NCI-H2029 (cell line): ENCODE measurements at regions not wholly inside any gene's neighbourhood (a gene's known extent, or its start where the extent isn't known, plus 50 kb on each side); places are given as distances from the start of the nearest gene placed in this dataset.

Experiments used
- DNase-seq: peaks from one replicate; lab custom pipeline; 2025; lab: John Stamatoyannopoulos, UW

DNA sequence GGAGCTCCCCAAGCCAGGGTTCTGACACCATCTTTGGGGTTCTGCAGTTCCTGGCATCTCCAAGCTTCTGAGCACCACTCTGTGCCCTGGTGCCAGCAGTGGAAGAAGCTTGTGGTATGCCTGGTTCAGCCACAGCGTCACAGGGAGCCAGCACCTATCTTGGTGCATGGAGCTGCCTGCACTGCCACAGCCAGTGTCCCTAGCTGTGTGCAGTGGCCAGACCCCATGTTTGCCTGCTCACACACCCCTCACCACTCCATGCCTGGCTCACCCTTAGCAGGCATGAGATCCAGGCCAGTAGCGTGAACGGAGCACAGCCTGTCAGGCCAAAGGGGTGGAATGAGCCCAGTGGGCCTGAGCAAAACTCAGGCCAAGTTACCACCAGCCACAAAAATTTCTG lies 290.2 kb upstream of the LRATD1 start:
- no peak for DNase-seq

DNA sequence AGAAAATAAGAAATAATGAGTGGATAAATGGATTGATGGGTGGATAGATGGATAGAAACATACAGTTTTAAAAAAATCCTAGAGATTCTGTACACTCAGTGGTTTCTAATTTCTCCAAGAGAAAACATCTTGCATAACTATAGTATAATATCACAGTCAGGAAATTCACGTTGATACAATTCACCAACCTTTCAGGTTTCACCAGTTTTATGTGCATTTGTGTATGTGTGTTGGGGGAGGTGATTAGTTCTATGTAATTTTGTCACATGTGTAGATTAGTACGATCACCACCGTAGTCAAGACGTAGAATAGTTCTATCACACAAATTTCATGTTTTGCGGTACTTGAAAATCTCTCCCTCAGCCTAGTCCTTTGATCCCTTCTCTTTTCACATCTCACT lies 288.2 kb upstream of the LRATD1 start:
- DNase-seq = no peak

DNA sequence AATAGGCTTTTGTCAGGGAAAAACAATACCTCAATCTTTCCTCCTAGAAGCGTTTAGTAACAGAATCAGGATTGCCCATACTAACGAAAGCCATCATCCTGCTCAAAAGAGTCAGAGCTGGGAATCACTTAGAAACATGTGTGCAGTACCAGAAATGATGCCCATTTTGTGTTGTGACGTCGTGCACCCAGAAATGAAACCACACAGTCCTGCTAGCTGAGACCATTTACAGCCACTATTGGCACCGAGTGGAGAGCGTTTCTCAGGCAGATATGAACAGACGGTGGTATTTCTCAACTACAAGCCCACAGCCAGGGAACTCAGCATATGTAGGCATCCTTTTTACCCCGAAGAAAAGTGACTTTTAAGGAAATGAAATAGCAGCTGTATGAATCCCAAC lies 284.3 kb upstream of the LRATD1 start:
- DNase-seq = no peak

DNA sequence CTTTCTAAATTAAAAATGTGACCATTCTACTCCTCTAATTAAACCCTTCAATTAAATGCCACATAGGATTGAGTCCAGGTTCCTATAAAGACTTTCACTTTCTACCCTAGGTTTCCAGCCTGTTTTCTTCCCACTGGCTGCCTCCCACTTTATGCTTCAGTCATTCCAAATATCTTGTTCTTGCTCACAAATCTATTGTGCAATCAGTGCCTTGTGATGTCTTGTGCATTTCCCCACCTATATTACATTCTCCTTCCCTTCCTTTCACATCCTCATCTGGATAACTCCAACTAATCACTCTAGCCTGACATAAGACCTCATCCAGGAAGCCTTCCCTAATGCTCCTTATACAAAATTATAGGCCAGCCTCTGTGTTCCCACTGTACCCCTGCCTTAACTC lies 281.7 kb upstream of the LRATD1 start:
- no peak for DNase-seq

DNA sequence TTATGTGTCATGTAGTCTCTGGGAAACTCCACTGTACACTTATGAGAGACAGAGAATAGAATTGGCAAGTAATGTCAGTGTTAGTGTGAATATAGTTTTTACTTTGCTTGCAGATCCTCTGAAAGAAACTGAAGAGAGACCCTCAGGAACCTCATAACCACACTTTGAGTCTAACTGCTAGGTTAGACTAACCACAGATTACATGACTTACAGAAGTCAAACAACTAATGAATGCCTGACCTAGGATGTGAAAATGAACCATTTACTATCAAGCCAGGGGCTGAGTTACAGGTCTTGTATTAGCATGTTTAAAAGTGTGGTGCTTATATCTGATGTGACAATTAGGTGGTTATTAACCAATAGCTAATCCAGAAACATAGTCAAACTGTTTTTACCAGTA lies 280.4 kb upstream of the LRATD1 start:
- DNase-seq = no peak

DNA sequence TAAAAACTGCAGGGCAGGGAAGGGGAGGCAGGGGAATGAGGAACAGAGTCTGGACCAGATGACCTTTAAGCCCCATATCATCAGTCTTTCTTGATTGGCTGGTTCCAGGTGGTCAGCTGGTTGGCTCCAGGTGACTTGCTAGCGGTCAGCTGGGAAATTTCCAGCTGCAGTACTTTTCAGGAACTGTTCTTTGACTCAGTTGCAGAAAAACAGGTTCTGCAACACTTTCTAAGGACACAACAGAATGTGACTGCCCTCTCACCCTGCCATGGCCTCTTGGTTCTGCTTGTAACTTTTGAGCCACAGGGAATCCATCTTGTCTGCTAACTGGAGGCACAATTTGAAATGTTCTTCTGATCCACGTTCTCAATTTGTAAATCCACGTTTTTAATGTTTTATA lies 278.3 kb upstream of the LRATD1 start:
- DNase-seq = no peak

DNA sequence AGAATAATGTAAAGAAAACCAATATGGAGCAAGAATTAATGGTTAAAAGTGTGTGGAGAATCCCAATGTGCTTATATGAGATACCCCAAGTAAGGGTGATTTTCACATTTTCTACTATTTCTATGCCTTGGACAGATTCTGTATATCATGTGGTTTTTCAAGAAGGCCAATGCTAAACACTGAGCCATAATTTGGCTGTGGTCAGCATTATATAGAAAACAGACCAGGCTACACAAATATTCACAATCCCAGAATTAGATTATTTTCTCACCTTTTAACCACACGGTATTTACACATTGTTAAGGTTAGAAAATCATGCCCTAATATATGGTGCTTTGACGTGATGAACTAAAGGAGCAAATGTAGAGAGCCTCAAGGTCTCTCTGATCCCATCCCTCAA lies 277.4 kb upstream of the LRATD1 start:
- no peak for DNase-seq

DNA sequence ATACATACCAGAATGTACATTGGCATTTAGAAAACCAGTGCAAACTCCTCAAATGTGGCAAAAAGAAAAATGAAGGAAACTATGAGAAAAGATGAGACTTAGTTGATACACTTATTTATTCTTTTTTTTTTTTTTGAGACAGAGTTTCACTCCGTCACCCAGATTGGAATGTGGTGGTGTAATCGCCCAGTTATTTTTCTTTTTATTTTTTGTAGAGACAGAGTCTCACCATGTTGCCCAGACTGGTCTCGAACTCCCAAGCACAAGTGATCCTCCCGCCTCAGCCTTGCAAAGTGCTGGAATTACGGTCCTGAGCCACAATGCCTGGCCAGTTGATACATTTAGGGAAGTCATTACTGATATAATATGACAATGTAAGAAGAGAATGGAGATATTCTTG lies 274.2 kb upstream of the LRATD1 start:
- DNase-seq = no peak

DNA sequence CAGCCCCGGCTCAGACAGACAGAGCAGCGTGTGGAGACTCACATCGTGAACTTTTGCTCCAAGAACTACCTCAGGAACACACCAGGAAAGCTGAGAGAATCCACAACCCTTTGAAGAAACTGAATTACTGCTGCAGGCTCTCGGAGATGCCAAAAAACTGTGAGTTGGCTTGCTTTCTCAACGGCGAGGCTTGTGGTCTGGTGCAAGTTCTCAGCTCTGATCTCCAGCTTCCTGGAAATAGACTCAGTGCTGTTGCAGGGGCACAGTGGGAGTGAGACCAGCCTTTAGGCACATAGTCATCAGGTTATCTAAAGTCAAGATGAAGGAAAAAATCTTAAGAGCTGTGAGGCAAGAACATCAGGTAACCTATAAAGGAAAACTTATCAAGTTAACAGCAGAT lies 273.7 kb upstream of the LRATD1 start:
- no peak for DNase-seq

DNA sequence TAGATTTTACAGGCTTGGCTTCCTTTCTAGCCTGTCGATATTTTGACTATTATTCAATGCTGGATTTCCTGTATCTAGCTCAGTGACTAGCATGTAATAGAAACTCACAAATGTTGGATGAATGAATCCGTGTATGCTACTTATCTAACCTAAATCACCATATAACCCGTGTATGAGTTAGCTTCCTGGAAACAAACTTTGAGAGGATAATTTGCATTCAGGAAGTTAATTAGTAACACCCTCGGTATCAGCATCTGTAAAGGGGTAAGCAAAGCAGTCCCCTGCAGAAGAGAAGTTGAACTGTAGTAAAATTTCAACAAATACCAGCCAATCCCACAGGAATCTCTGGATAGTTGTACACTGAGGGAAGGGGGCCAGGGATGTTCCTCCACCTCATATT lies 269.4 kb upstream of the LRATD1 start:
- no peak for DNase-seq

DNA sequence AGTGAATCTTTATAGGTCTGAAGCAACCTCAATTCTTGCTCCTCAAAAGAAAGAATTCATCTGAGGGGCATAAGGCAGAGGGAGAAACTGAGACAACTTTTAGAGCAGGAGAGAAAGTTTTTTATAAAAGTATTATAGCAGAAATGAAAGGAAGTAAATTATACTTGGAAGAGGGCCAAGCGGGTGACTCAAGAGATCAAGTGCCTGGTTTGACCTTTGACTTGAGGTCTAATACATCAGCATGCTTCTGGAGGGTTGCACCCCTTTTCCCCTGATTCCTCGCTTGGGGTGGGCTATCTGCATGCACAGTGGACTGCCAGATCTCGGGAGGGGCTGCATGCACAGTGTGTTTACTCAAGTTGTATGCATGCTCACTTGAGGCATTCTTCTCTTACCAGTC lies 268.5 kb upstream of the LRATD1 start:
- DNase-seq = no peak

DNA sequence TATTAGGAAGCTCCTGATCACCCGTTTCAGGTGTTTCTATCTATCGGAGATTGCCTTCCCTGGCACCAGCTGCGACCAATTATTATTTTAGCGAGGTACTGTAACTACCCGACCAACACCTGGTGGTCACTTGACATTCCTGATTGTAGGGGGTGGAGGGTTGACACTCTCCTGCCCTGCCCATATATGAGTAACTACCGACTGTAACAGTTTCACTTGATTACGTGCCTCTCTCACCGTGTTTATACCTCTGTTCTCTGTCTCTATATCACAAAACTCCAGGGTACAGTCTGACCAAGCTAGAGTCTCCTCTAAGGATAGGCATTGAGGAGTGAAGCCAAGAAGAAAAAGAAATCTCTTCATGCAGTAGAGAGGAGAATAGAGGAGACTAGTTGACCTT lies 268.0 kb upstream of the LRATD1 start:
- no peak for DNase-seq

DNA sequence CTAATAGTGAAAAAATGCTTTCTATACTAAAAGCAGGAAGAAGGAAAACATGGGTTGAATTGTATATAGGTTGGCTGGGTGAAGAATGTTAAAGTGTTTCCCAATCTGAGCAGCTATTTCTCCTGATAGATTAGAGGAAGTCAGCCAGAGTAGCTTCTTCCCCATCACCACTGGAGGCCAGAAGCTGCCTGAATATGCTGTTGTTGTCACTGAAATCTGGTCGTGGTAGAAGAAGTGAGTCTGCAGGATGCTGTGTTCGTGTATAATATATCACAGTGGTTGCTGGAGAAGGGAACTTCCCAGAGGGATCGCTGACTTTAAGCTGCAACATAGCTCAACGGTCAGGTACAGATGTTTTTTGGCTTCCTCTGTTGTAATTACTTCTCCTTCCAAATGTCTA lies 247.5 kb upstream of the LRATD1 start:
- no peak for DNase-seq

DNA sequence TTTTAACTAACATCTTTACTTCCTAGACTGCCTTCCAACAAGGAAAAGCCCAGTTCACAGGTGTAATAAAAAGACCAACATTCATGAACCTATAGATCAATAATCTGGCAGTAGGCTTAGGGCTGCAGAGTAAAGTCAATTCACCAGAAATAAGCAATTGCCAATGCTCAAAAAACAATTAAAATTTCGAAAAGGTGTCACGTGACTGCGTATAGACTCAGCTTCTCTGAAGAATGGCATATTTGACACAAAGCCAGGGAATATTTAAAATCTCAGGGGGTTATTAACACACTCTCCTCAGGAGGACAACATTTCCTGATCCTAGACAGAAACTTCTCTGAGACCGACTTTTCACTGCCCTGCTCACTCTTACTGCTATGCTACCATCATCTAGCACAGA lies 245.2 kb upstream of the LRATD1 start:
- no peak for DNase-seq

DNA sequence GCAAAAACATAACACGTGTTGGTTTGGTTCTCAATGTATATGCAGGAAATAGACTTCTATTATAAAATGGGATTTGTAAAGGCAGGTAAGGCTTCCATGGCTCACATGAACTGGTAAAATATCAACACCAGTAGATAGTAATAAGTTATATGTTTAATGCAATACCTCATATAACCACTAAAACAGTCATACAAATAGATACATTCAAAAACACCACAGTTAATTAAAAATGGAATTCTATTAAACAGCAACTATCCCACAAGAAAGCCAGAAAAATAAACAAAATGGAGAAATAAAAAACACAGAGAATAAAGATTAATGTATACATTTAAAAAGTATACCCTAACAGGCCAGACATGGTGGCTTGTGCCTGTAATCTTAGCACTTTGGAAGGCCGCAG lies 243.8 kb upstream of the LRATD1 start:
- DNase-seq = no peak

DNA sequence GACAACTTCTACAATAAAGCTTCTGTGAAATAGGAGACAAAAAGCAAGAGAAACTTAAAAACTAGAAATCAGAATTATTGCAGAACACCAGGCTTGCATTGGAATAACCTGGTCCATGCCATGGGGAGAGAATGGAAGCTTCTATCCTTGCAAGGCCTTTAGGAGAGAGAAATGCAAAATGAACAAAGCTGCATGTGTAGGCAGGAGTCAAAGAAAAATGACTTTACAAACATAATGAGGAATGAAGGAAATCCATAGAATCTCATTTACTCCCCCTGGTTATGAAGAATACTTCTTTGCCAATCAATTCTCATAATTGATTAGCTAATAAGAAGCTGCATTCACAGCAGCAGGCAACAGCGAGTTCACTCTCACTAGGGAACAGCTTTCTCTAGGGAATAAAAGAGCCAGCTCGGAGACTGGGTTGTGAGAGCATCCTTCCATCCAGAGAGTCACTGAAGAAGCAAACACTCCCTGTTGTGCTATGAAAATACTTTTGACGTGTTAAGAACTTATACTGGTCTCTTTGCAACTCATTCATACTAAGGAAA lies 235.9 kb upstream of the LRATD1 start:
- DNase-seq = no peak

DNA sequence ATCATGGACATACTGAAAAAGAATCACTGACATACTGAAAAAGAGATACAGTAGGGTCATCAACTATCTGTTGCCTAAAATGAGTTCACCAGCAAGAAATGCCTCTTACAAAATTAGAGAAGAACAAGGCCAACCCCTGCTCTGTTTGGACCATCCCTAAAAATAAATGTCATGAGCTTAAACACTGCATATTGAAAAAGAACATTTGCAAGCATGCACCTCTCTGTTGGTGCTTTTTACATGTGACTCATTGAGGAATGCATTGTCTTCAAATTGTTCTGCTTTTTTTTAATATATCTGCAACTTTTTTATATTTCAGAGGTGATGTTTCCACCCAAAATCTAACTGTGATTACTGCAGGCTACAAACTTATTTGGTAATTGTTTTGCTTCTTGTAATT lies 233.9 kb upstream of the LRATD1 start:
- no peak for DNase-seq

DNA sequence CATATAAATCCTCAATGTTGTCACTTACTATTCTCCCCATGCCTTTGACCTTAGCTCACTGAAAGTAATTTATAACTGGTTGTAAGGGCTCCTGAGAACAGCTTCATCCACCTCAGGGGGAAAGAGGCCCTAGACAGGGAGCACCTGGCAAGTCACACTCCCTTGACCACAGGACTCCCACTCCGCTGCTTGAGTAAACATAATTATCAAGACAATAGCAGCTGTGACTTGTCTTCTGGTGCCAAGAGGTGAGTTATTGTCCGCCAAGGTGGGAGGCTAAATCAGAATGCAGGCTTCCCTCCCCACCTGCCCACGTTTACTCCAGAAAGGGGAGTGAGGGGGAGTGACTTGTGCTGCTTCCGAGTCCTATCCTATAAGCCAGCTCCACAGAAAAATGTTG lies 230.6 kb upstream of the LRATD1 start:
- peak; percentile 93 for DNase-seq

DNA sequence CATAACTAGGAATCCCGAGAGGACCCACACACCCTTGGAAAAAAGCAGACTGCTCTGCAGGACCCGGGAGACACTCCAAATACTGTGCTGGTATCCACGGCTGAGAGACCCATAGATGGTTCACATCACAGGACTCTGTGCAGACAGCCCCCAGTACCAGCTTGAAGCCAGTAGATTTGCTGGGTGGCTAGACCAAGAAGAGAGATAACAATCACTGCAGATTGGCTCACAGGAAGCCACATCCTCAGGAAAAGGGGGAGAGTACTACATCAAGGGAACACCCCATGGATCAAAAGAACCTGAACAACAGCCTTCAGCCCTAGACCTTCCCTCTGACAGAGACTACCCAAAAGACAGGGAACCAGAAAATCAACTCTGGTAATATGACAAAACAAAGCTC lies 223.8 kb upstream of the LRATD1 start:
- DNase-seq = no peak

DNA sequence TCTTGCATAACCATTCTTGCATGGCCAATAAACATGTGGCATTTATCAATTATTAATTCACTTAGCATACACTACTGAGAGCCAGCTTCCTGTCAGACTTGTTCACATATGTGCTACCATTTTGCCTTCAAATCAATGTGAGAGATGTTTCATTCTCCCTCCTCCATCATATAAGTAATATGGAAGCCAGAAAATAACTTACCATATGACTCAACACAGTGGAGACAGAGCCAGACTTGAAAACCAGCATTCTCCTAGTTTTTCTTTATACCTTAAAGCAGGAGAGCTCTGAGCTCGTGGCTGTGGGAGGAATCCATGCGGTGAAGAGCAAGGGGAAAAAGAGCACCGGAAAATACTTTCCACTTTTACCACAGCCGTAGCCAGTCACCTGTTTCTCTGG lies 215.0 kb upstream of the LRATD1 start:
- DNase-seq = no peak

DNA sequence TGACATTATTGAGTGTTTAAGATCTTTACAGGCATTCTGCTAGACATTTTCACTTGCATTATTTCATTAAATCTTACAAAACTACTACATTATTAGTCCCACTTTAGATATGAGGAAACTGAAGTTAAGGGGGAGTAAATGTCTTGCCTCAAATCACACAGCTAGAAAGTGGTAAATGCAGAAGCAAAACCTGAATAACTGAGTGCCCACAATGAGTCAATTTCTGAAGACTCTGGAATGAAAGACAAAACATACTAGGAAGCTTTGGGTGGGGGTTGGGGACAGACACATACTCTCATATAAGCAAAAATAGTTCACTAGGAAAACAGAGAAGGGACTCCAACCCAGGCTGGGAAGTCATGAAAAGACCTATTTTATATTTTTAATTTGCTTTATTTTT lies 214.4 kb upstream of the LRATD1 start:
- DNase-seq = no peak

DNA sequence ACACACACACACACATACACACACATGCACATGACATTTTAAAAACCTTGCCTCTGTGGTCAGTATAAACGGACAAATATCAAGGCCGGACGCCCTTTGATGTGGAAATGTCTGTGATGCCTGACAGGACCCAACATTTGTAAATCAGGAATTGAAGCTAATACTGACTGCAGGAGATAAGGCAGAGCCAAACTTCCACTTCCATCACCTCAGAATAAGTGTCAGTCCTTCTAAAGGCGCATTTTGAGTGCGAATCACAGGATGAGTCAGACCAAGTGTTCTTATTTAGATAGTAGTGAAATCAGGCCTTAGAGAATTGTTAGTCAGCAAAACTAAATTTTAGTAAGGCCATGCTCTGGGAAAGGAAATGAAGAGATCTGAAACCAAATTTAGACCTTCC lies 211.7 kb upstream of the LRATD1 start:
- DNase-seq = no peak

DNA sequence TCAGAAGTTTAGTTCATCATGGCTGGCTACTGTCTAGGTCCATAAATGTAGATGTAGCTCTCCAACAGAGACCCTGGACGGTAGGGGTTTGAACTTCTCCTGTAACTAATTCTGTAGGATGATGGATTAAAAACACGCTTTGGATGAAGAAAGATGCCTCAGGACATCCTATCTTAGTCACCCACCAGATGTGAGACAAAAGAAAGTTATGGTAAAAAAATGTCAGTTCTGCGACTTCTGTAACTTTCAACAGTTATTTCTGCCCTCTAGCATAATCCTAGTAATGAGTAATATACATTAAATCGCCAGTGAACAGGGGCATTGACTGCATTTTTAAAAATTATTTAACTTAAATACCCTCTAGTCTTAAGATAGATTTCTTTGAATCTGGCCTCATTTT lies 210.1 kb upstream of the LRATD1 start:
- DNase-seq = no peak

DNA sequence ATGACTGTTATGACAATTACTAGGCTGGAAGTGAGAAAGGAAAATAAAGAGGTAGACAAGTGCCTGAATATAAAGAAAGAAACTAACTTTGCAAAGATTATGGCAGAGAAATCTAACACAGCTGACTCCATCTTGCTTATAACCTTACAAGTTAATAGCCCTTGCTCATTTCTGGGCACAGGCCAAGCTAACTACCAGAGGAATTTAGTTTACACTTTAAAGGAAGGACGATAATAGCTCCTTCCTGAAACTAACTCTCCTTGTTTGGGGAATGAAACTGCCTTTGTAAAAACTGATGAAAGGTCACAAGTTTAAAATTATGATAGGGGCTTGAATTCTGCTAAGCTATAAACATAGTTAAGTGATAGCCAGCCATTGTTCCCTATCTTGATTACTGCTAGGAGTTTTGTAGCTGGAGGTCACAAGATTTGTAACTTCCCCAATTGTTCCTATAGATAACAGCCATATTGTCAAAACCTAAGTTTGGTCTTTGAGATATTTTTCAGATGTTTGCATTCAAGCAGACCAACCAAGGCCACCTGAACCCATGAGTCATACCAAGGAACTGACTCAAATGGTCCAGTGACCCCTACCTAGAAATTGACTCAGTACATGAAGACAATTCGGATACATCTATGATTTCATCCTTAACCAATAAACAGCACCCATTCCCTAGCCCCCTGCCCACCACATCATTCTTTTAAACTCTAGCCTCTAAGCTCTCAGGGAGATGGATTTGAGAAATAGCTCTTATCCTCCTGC lies 209.2 kb upstream of the LRATD1 start:
- no peak for DNase-seq
